PC-3 (cell line): ENCODE measurements at regions not wholly inside any gene's neighbourhood (a gene's known extent, or its start where the extent isn't known, plus 50 kb on each side); places are given as distances from the start of the nearest gene placed in this dataset.

Experiments used
- CTCF ChIP-seq: fragments of 300-600 bp; sonication (generic); conservative IDR thresholded peaks from 2 replicates; pipeline ENCODE4 v1.5.1; 2017; ENCODE audit warnings: antibody characterized with exemption, low read depth, mild to moderate bottlenecking, low read length
- EZH2 ChIP-seq: fragments of 300-600 bp; sonication (generic); IDR thresholded peaks from one replicate; pipeline ENCODE4 v1.6.1; 2017; ENCODE audit warnings: antibody characterized with exemption, mild to moderate bottlenecking, low read length; ENCODE audit not compliant: unreplicated experiment
- EZH2phosphoT487 ChIP-seq: fragments of 300-600 bp; sonication (generic); IDR thresholded peaks from 2 replicates; pipeline ENCODE4 v1.6.1; 2018; ENCODE audit warnings: mild to moderate bottlenecking, antibody characterized with exemption, low read length, borderline replicate concordance

GRCh38 chr2:199581935-199582360 is 124.2 kb upstream of the SATB2 start:
- TF ChIP-seq EZH2phosphoT487 (no peak), CTCF (no peak), EZH2 (no peak)
